Epithelial cell of proximal tubule (primary cell): ENCODE measurements at regions not wholly inside any gene's neighbourhood (a gene's known extent, or its start where the extent isn't known, plus 50 kb on each side); places are given as distances from the start of the nearest gene placed in this dataset.
"Not testable (repeated sequence)": the region's sequence is repeated elsewhere in the genome, so short reads cannot be mapped to it uniquely, and the experiment has no call there.

Experiments
- DNase-seq: peaks from one replicate; pipeline ENCODE4 v3.0.0-alpha.2; 2011; ENCODE audit warnings: low read depth
- H3K4me3 ChIP-seq: 2 replicates; pipeline ENCODE4 v1.5.1; 2011; ENCODE audit warnings: low read depth, mild to moderate bottlenecking, low read length
- CTCF ChIP-seq: conservative IDR thresholded peaks from 2 replicates; pipeline ENCODE4 v1.5.1; 2012; ENCODE audit warnings: low read depth, mild to moderate bottlenecking, low read length

- TF ChIP-seq CTCF, result no peak
- no peak overlapping the region for H3K4me3 ChIP-seq
- no peak for DNase-seq
Measured at GRCh38 chr4:117164338-117164737, 79.0 kb upstream of the TRAM1L1 start.

GRCh38 chr4:117175369-117175768, 90.0 kb upstream of the TRAM1L1 start:
- not testable (repeated sequence) for DNase-seq, H3K4me3 ChIP-seq

- no peak for DNase-seq
- TF ChIP-seq CTCF, result no peak
- no peak overlapping the region for H3K4me3 ChIP-seq
Measured at GRCh38 chr4:117203231-117203630, 117.9 kb upstream of the TRAM1L1 start.

GRCh38 chr4:117210551-117210950, 125.2 kb upstream of the TRAM1L1 start:
- H3K4me3 ChIP-seq, result no peak overlapping the region
- no peak for DNase-seq
- no peak for TF ChIP-seq CTCF

- no peak for TF ChIP-seq CTCF
- DNase-seq, result no peak
- H3K4me3 ChIP-seq, result no peak overlapping the region
Measured at GRCh38 chr4:117224256-117224655, 138.9 kb upstream of the TRAM1L1 start.

GRCh38 chr4:117225471-117225870, 140.1 kb upstream of the TRAM1L1 start:
- TF ChIP-seq CTCF, result no peak
- DNase-seq, result no peak

GRCh38 chr4:117227925-117228324, 142.5 kb upstream of the TRAM1L1 start:
- no peak for DNase-seq
- no peak overlapping the region for H3K4me3 ChIP-seq
- TF ChIP-seq CTCF, result no peak

More at GRCh38 chr4:117225471-117225870, 140.1 kb upstream of the TRAM1L1 start:
- no peak overlapping the region for H3K4me3 ChIP-seq

GRCh38 chr4:117239434-117239833, 154.1 kb upstream of the TRAM1L1 start:
- no peak overlapping the region for H3K4me3 ChIP-seq
- no peak for DNase-seq
- no peak for TF ChIP-seq CTCF
